Activated T-helper 2 cell treated with anti-CD3 and anti-CD28 coated beads, Interferon-gamma antibody, Interleukin-2, Interleukin-4, amounts not matched to agents 10 μg/mL and 5 μg/mL and 100 μg/mL, durations not matched to agents 14 hours and 24 hours and 36 hours (primary cell): ENCODE measurements at regions not wholly inside any gene's neighbourhood (a gene's known extent, or its start where the extent isn't known, plus 50 kb on each side); places are given as distances from the start of the nearest gene placed in this dataset.

ENCODE experiments used
- DNase-seq: peaks from one replicate; pipeline ENCODE4 v3.0.0; 2021; ENCODE audit warnings: low spot score
- H3K27ac Mint-ChIP-seq: one replicate; pipeline ENCODE4 v1.8.0; 2021; ENCODE audit warnings: mixed read lengths
- H3K27me3 Mint-ChIP-seq: one replicate; pipeline ENCODE4 v1.8.0; 2021; ENCODE audit warnings: low read depth, mixed read lengths
- H3K36me3 Mint-ChIP-seq: one replicate; pipeline ENCODE4 v1.8.0; 2021; ENCODE audit warnings: low read depth, mixed read lengths
- H3K4me1 Mint-ChIP-seq: one replicate; pipeline ENCODE4 v1.8.0; 2021; ENCODE audit warnings: low read depth, mixed read lengths
- H3K4me3 Mint-ChIP-seq: one replicate; pipeline ENCODE4 v1.8.0; 2021; ENCODE audit warnings: low read depth, mild to moderate bottlenecking, moderate library complexity, mixed read lengths
- H3K9me3 Mint-ChIP-seq: one replicate; pipeline ENCODE4 v1.8.0; 2021; ENCODE audit warnings: mixed read lengths
- intact Hi-C: fragments of 100-400 bp; cut with micrococcal nuclease; formaldehyde crosslinking; loops from one replicate; pipeline ENCODE4 v1.15.1; 2023

DNA sequence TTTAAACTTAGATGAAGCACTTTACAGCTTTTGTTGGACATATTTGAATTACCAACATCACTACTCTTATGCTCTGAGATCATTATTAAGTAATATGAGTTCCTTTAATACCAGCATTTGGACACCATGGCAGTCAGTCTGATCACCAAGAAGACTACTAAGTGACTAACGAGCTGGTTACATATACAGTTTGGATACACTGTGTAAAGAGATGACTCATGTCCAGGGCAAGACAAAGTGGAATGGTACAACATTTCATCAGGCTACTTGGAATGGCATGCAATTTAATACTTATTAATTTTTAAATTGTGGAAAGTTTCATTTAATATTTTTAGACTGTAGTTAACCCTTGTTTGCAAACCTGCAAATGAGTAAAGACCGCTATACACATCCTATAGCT, 237.4 kb upstream of the PRDM9 start:
- H3K36me3 Mint-ChIP-seq: no peaks in the 10 kb centered on the region
- no peak overlapping the region for H3K27ac Mint-ChIP-seq
- DNase-seq: no peak
- H3K27me3 Mint-ChIP-seq: no peaks in the 10 kb centered on the region
- H3K9me3 Mint-ChIP-seq: peaks cover 19% of the 10 kb centered on the region
- H3K4me1 Mint-ChIP-seq: no peaks in the 10 kb centered on the region
- H3K4me3 Mint-ChIP-seq: no peak overlapping the region
- intact Hi-C loops: no loop called here

DNA sequence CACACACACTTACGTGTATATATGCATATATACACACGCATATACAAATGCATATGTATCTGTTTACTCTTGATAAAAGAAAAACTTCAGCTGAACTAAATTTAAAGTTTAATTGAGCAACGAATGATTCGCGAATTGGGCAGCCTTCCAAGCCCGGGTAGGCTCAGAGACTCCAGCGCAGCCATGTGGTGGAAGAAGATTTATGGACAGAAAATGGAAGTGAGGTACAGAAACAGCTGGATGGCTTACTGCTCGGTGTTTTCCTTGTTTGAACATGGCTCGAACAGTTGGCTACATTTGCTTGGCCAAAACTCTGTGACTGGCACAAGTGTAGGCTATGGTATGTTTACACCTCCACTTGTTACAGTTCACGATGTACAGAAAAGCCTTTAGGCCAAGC, 239.3 kb upstream of the PRDM9 start:
- Mint-ChIP-seq H3K27ac (no peak overlapping the region), H3K9me3 (peaks cover 13% of the 10 kb centered on the region), H3K36me3 (no peaks in the 10 kb centered on the region), H3K27me3 (no peaks in the 10 kb centered on the region), H3K4me3 (no peak overlapping the region), H3K4me1 (no peaks in the 10 kb centered on the region)
- intact Hi-C loops: no loop called here
- DNase-seq: no peak

- Mint-ChIP-seq H3K4me1 (no peaks in the 10 kb centered on the region), H3K27ac (no peak overlapping the region), H3K36me3 (no peaks in the 10 kb centered on the region), H3K9me3 (peaks cover 30% of the 10 kb centered on the region), H3K4me3 (no peak overlapping the region), H3K27me3 (no peaks in the 10 kb centered on the region)
- intact Hi-C loops: no loop called here
- DNase-seq: no peak
Observed at GRCh38 chr5:23260621-23261020, 246.8 kb upstream of the PRDM9 start.

- no peaks in the 10 kb centered on the region for H3K27me3 Mint-ChIP-seq
- intact Hi-C loops: no loop called here
- no peaks in the 10 kb centered on the region for H3K4me1 Mint-ChIP-seq
- DNase-seq: no peak
- H3K36me3 Mint-ChIP-seq: no peaks in the 10 kb centered on the region
- peaks cover 40% of the 10 kb centered on the region for H3K9me3 Mint-ChIP-seq
- H3K27ac Mint-ChIP-seq: no peak overlapping the region
- no peak overlapping the region for H3K4me3 Mint-ChIP-seq
Observed at GRCh38 chr5:23257656-23258055, 249.8 kb upstream of the PRDM9 start.

GRCh38 chr5:23253621-23254198, 253.7 kb upstream of the PRDM9 start:
- Mint-ChIP-seq H3K4me3 (no peak overlapping the region), H3K27ac (no peak overlapping the region), H3K4me1 (no peaks in the 10 kb centered on the region), H3K9me3 (peaks cover 52% of the 10 kb centered on the region), H3K27me3 (no peaks in the 10 kb centered on the region), H3K36me3 (no peaks in the 10 kb centered on the region)
- intact Hi-C loops: no loop called here
- no peak for DNase-seq

- intact Hi-C loops: no loop called here
- no peak for DNase-seq
- Mint-ChIP-seq H3K9me3 (peaks cover 36% of the 10 kb centered on the region), H3K27me3 (no peaks in the 10 kb centered on the region), H3K36me3 (no peaks in the 10 kb centered on the region), H3K27ac (no peak overlapping the region), H3K4me3 (no peak overlapping the region), H3K4me1 (no peaks in the 10 kb centered on the region)
Observed at GRCh38 chr5:23242891-23243290, 264.5 kb upstream of the PRDM9 start.

- intact Hi-C loops: no loop called here
- Mint-ChIP-seq H3K9me3 (peaks cover 38% of the 10 kb centered on the region), H3K4me1 (no peaks in the 10 kb centered on the region), H3K4me3 (no peak overlapping the region), H3K27ac (no peak overlapping the region), H3K27me3 (no peaks in the 10 kb centered on the region), H3K36me3 (no peaks in the 10 kb centered on the region)
- DNase-seq: no peak
Observed at GRCh38 chr5:23235246-23235645, 272.2 kb upstream of the PRDM9 start.

GRCh38 chr5:23234197-23234596, 273.2 kb upstream of the PRDM9 start:
- DNase-seq: no peak
- Mint-ChIP-seq H3K4me1 (no peaks in the 10 kb centered on the region), H3K36me3 (no peaks in the 10 kb centered on the region)

GRCh38 chr5:23223846-23224245, 283.6 kb upstream of the PRDM9 start:
- intact Hi-C loops: no loop called here
- Mint-ChIP-seq H3K4me1 (no peaks in the 10 kb centered on the region), H3K36me3 (no peaks in the 10 kb centered on the region), H3K27ac (no peak overlapping the region), H3K27me3 (no peaks in the 10 kb centered on the region), H3K9me3 (peaks cover 60% of the 10 kb centered on the region), H3K4me3 (no peak overlapping the region)
- DNase-seq: no peak

More at GRCh38 chr5:23234197-23234596, 273.2 kb upstream of the PRDM9 start:
- no peak overlapping the region for H3K27ac Mint-ChIP-seq
- intact Hi-C loops: no loop called here
- peaks cover 38% of the 10 kb centered on the region for H3K9me3 Mint-ChIP-seq
- no peak overlapping the region for H3K4me3 Mint-ChIP-seq
- no peaks in the 10 kb centered on the region for H3K27me3 Mint-ChIP-seq

GRCh38 chr5:23221831-23222230, 285.6 kb upstream of the PRDM9 start:
- Mint-ChIP-seq H3K4me3 (no peak overlapping the region), H3K36me3 (no peaks in the 10 kb centered on the region), H3K27me3 (no peaks in the 10 kb centered on the region), H3K4me1 (no peaks in the 10 kb centered on the region), H3K27ac (no peak overlapping the region), H3K9me3 (peaks cover 58% of the 10 kb centered on the region)
- intact Hi-C loops: no loop called here
- no peak for DNase-seq

GRCh38 chr5:23217159-23217558, 290.2 kb upstream of the PRDM9 start:
- Mint-ChIP-seq H3K36me3 (no peaks in the 10 kb centered on the region), H3K4me1 (no peaks in the 10 kb centered on the region), H3K4me3 (no peak overlapping the region), H3K27me3 (no peaks in the 10 kb centered on the region), H3K9me3 (peaks cover 41% of the 10 kb centered on the region), H3K27ac (no peak overlapping the region)
- no peak for DNase-seq
- intact Hi-C loops: no loop called here

GRCh38 chr5:23216345-23216744, 291.1 kb upstream of the PRDM9 start:
- DNase-seq: no peak
- H3K4me3 Mint-ChIP-seq: no peak overlapping the region
- H3K27ac Mint-ChIP-seq: no peak overlapping the region
- H3K27me3 Mint-ChIP-seq: no peaks in the 10 kb centered on the region
- no peaks in the 10 kb centered on the region for H3K4me1 Mint-ChIP-seq
- no peaks in the 10 kb centered on the region for H3K36me3 Mint-ChIP-seq
- peaks cover 43% of the 10 kb centered on the region for H3K9me3 Mint-ChIP-seq
- intact Hi-C loops: no loop called here

DNA sequence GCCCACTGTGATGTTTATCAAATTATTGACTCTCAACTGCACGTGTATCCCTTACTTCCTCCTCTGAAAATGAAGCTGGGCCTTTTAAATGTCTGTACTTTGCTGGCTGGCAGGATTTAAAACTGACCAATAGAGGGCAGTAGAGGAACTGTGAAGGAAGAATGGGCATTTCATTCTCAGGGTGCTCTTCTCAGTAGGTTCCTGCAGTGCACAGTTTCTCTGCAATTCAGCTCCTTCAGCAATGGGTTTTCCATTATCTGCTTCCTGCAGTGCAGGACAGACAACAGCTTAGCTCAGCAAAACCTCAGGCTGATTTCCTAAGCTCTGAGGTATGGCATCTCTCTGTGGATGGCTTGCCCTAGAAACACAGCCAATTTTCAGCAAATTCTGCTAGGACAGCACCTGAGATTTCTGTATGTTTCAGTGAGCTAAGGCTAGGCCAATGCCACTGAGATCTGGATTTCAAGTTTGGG, 298.4 kb upstream of the PRDM9 start:
- intact Hi-C loops: no loop called here
- H3K27me3 Mint-ChIP-seq: no peaks in the 10 kb centered on the region
- H3K9me3 Mint-ChIP-seq: peaks cover 31% of the 10 kb centered on the region
- H3K36me3 Mint-ChIP-seq: no peaks in the 10 kb centered on the region
- no peak overlapping the region for H3K4me3 Mint-ChIP-seq
- no peak overlapping the region for H3K27ac Mint-ChIP-seq
- no peak for DNase-seq
- H3K4me1 Mint-ChIP-seq: no peaks in the 10 kb centered on the region

GRCh38 chr5:23204111-23204510, 303.3 kb upstream of the PRDM9 start:
- Mint-ChIP-seq H3K9me3 (peaks cover 36% of the 10 kb centered on the region), H3K4me1 (no peaks in the 10 kb centered on the region), H3K27me3 (no peaks in the 10 kb centered on the region), H3K4me3 (no peak overlapping the region), H3K27ac (no peak overlapping the region), H3K36me3 (no peaks in the 10 kb centered on the region)
- intact Hi-C loops: no loop called here
- DNase-seq: no peak
